ENCODE measurements at regions not wholly inside any gene's neighbourhood (a gene's known extent, or its start where the extent isn't known, plus 50 kb on each side); places are given as distances from the start of the nearest gene placed in this dataset.
"Not testable (repeated sequence)": the region's sequence is repeated elsewhere in the genome, so short reads cannot be mapped to it uniquely, and the experiment has no call there.

GRCh38 chr3:145248928-145249327, 912.1 kb downstream of the PLOD2 start:
- no peaks in the 10 kb centered on the region for H3K79me1 ChIP-seq (replicated peaks; ENCODE audit: low read length, poor library complexity, severe bottlenecking)
- no peak overlapping the region for H2AK5ac ChIP-seq (ENCODE audit: low read length, severe bottlenecking)
- no peak overlapping the region for H3K23ac ChIP-seq (ENCODE audit: low read length in 2 of 2)
- H4K8ac ChIP-seq (ENCODE audit: low read length), result no peak overlapping the region
- H3K27ac ChIP-seq (ENCODE audit: low read length, poor library complexity, severe bottlenecking), result no peak overlapping the region
- H3K18ac ChIP-seq (ENCODE audit: low read depth in 1 of 2, low read length in 2 of 2), result no peak overlapping the region
- H3K14ac ChIP-seq (ENCODE audit: low read length in 2 of 2), result no peak overlapping the region
- no peak overlapping the region for H2BK5ac ChIP-seq (ENCODE audit: low read depth, low read length, poor library complexity, severe bottlenecking)
- H3K4ac ChIP-seq (ENCODE audit: low read depth in 1 of 2, low read length in 2 of 2), result no peak overlapping the region
- no peaks in the 10 kb centered on the region for H3K27me3 ChIP-seq (ENCODE audit: control insufficient read depth in 1 of 2, insufficient read depth in 1 of 2, low read length in 2 of 2)
- no peak overlapping the region for H2AFZ ChIP-seq (ENCODE audit: low read depth, low read length)
- H3K9me3 ChIP-seq (ENCODE audit: control insufficient read depth, low read length), result peaks cover 33% of the 10 kb centered on the region
- no peaks in the 10 kb centered on the region for H3K4me1 ChIP-seq (ENCODE audit: control insufficient read depth, insufficient read depth, low read depth, low read length)
- no peak for DNase-seq
- H3K4me3 ChIP-seq (ENCODE audit: insufficient read depth in 1 of 2, low read depth in 1 of 2, low read length in 2 of 2), result no peak overlapping the region
- H3K9ac ChIP-seq (ENCODE audit: low read length), result no peak overlapping the region
- no peak overlapping the region for H3K4me2 ChIP-seq (ENCODE audit: low read length, poor library complexity, severe bottlenecking)
- no peaks in the 10 kb centered on the region for H3K36me3 ChIP-seq (ENCODE audit: control insufficient read depth in 1 of 2, insufficient read depth in 2 of 2, low read depth in 1 of 2, low read length in 2 of 2)
- H2BK15ac ChIP-seq (ENCODE audit: low read depth, poor library complexity, severe bottlenecking), result no peak overlapping the region
- H2BK120ac ChIP-seq (ENCODE audit: low read depth, low read length), result no peak overlapping the region
- H4K91ac ChIP-seq (ENCODE audit: low read length), result no peak overlapping the region
- no peak overlapping the region for H2BK12ac ChIP-seq (ENCODE audit: low read length in 2 of 2)

DNA sequence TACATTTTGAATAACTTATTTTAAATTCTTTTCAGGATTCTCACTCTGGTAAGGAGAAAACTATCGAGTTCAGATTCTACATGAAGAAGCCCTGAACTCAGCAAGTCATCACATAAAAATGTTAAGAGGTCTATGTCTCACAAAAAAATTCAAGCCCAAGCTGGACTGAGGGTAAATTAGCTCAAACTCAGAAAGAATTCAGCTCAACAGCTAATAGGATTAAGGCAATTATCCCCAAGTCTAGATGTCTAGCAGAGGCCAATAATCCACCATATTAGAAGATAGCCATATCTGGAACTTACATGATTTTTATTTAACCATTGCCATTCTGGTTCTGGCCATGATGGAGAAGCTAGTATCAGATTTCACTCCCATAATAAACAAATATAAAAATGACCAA, 909.7 kb downstream of the PLOD2 start:
- H3K79me1 ChIP-seq (replicated peaks; ENCODE audit: low read length, poor library complexity, severe bottlenecking), result no peaks in the 10 kb centered on the region
- H2AK5ac ChIP-seq (ENCODE audit: low read length, severe bottlenecking), result no peak overlapping the region
- no peak overlapping the region for H3K4me2 ChIP-seq (ENCODE audit: low read length, poor library complexity, severe bottlenecking)
- no peaks in the 10 kb centered on the region for H3K36me3 ChIP-seq (ENCODE audit: control insufficient read depth in 1 of 2, insufficient read depth in 2 of 2, low read depth in 1 of 2, low read length in 2 of 2)
- H2BK120ac ChIP-seq (ENCODE audit: low read depth, low read length), result no peak overlapping the region
- 60% methylated on average over 1 of the region's 1 CpG for WGBS
- H3K27ac ChIP-seq (ENCODE audit: low read length, poor library complexity, severe bottlenecking), result no peak overlapping the region
- no peak overlapping the region for H3K14ac ChIP-seq (ENCODE audit: low read length in 2 of 2)
- no peak overlapping the region for H3K9ac ChIP-seq (ENCODE audit: low read length)
- no peak overlapping the region for H3K18ac ChIP-seq (ENCODE audit: low read depth in 1 of 2, low read length in 2 of 2)
- no peaks in the 10 kb centered on the region for H3K4me1 ChIP-seq (ENCODE audit: control insufficient read depth, insufficient read depth, low read depth, low read length)
- no peak for DNase-seq
- H4K8ac ChIP-seq (ENCODE audit: low read length), result no peak overlapping the region
- no peak overlapping the region for H4K91ac ChIP-seq (ENCODE audit: low read length)
- no peaks in the 10 kb centered on the region for H3K27me3 ChIP-seq (ENCODE audit: control insufficient read depth in 1 of 2, insufficient read depth in 1 of 2, low read length in 2 of 2)
- no peak overlapping the region for H3K4me3 ChIP-seq (ENCODE audit: insufficient read depth in 1 of 2, low read depth in 1 of 2, low read length in 2 of 2)
- no peak overlapping the region for H2BK12ac ChIP-seq (ENCODE audit: low read length in 2 of 2)
- no peak overlapping the region for H3K4ac ChIP-seq (ENCODE audit: low read depth in 1 of 2, low read length in 2 of 2)
- H3K9me3 ChIP-seq (ENCODE audit: control insufficient read depth, low read length), result peaks cover 33% of the 10 kb centered on the region
- no peak overlapping the region for H3K23ac ChIP-seq (ENCODE audit: low read length in 2 of 2)
- no peak overlapping the region for H2BK15ac ChIP-seq (ENCODE audit: low read depth, poor library complexity, severe bottlenecking)
- no peak overlapping the region for H2AFZ ChIP-seq (ENCODE audit: low read depth, low read length)
- H2BK5ac ChIP-seq (ENCODE audit: low read depth, low read length, poor library complexity, severe bottlenecking), result no peak overlapping the region

DNA sequence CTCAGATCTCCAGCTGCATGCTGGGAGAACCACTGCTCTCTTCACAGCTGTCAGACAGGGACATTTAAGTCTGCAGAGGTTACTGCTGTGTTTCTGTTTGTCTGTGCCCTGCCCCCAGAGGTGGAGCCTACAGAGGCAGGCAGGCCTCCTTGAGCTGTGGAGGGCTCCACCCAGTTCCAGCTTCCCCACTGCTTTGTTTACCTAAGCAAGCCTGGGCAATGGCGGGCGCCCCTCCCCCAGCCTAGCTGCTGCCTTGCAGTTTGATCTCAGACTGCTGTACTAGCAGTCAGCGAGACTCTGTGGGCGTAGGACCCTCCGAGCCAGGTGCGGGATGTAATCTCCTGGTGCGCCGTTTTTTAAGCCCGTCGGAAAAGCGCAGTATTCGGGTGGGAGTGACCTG, 903.0 kb downstream of the PLOD2 start:
- H3K14ac ChIP-seq (ENCODE audit: low read length in 2 of 2); H4K8ac ChIP-seq (ENCODE audit: low read length); H3K79me1 ChIP-seq (replicated peaks; ENCODE audit: low read length, poor library complexity, severe bottlenecking); H2AFZ ChIP-seq (ENCODE audit: low read depth, low read length); H3K4me1 ChIP-seq (ENCODE audit: control insufficient read depth, insufficient read depth, low read depth, low read length); H2BK12ac ChIP-seq (ENCODE audit: low read length in 2 of 2); H2BK120ac ChIP-seq (ENCODE audit: low read depth, low read length); H2BK15ac ChIP-seq (ENCODE audit: low read depth, poor library complexity, severe bottlenecking); H3K4me3 ChIP-seq (ENCODE audit: insufficient read depth in 1 of 2, low read depth in 1 of 2, low read length in 2 of 2); H3K27me3 ChIP-seq (ENCODE audit: control insufficient read depth in 1 of 2, insufficient read depth in 1 of 2, low read length in 2 of 2); H3K9ac ChIP-seq (ENCODE audit: low read length); H3K9me3 ChIP-seq (ENCODE audit: control insufficient read depth, low read length); DNase-seq; H3K4me2 ChIP-seq (ENCODE audit: low read length, poor library complexity, severe bottlenecking); H2AK5ac ChIP-seq (ENCODE audit: low read length, severe bottlenecking); H3K36me3 ChIP-seq (ENCODE audit: control insufficient read depth in 1 of 2, insufficient read depth in 2 of 2, low read depth in 1 of 2, low read length in 2 of 2); H3K18ac ChIP-seq (ENCODE audit: low read depth in 1 of 2, low read length in 2 of 2); H3K27ac ChIP-seq (ENCODE audit: low read length, poor library complexity, severe bottlenecking); H4K91ac ChIP-seq (ENCODE audit: low read length); H3K23ac ChIP-seq (ENCODE audit: low read length in 2 of 2); H2BK5ac ChIP-seq (ENCODE audit: low read depth, low read length, poor library complexity, severe bottlenecking); H3K4ac ChIP-seq (ENCODE audit: low read depth in 1 of 2, low read length in 2 of 2): not testable (repeated sequence)
- WGBS, result 92% methylated on average over 12 of the region's 12 CpGs

- no peak overlapping the region for H3K23ac ChIP-seq (ENCODE audit: low read length in 2 of 2)
- no peak overlapping the region for H2BK12ac ChIP-seq (ENCODE audit: low read length in 2 of 2)
- H2BK5ac ChIP-seq (ENCODE audit: low read depth, low read length, poor library complexity, severe bottlenecking), result no peak overlapping the region
- no peak overlapping the region for H3K9ac ChIP-seq (ENCODE audit: low read length)
- no peak overlapping the region for H3K4me2 ChIP-seq (ENCODE audit: low read length, poor library complexity, severe bottlenecking)
- no peaks in the 10 kb centered on the region for H3K79me1 ChIP-seq (replicated peaks; ENCODE audit: low read length, poor library complexity, severe bottlenecking)
- no peaks in the 10 kb centered on the region for H3K4me1 ChIP-seq (ENCODE audit: control insufficient read depth, insufficient read depth, low read depth, low read length)
- H2AFZ ChIP-seq (ENCODE audit: low read depth, low read length), result no peak overlapping the region
- H3K18ac ChIP-seq (ENCODE audit: low read depth in 1 of 2, low read length in 2 of 2), result no peak overlapping the region
- H4K8ac ChIP-seq (ENCODE audit: low read length), result no peak overlapping the region
- no peak overlapping the region for H4K91ac ChIP-seq (ENCODE audit: low read length)
- no peak for DNase-seq
- no peak overlapping the region for H3K4me3 ChIP-seq (ENCODE audit: insufficient read depth in 1 of 2, low read depth in 1 of 2, low read length in 2 of 2)
- H3K9me3 ChIP-seq (ENCODE audit: control insufficient read depth, low read length), result no peaks in the 10 kb centered on the region
- no peak overlapping the region for H3K14ac ChIP-seq (ENCODE audit: low read length in 2 of 2)
- H2BK15ac ChIP-seq (ENCODE audit: low read depth, poor library complexity, severe bottlenecking), result no peak overlapping the region
- no peaks in the 10 kb centered on the region for H3K36me3 ChIP-seq (ENCODE audit: control insufficient read depth in 1 of 2, insufficient read depth in 2 of 2, low read depth in 1 of 2, low read length in 2 of 2)
- H2BK120ac ChIP-seq (ENCODE audit: low read depth, low read length), result no peak overlapping the region
- H3K4ac ChIP-seq (ENCODE audit: low read depth in 1 of 2, low read length in 2 of 2), result no peak overlapping the region
- no peak overlapping the region for H3K27ac ChIP-seq (ENCODE audit: low read length, poor library complexity, severe bottlenecking)
- no peak overlapping the region for H2AK5ac ChIP-seq (ENCODE audit: low read length, severe bottlenecking)
- H3K27me3 ChIP-seq (ENCODE audit: control insufficient read depth in 1 of 2, insufficient read depth in 1 of 2, low read length in 2 of 2), result no peaks in the 10 kb centered on the region
- 93% methylated on average over 2 of the region's 3 CpGs for WGBS
Observed at GRCh38 chr3:145259166-145259880, 901.7 kb downstream of the PLOD2 start.
